ENCODE measurements at regions not wholly inside any gene's neighbourhood (a gene's known extent, or its start where the extent isn't known, plus 50 kb on each side); places are given as distances from the start of the nearest gene placed in this dataset.
"Not testable (repeated sequence)": the region's sequence is repeated elsewhere in the genome, so short reads cannot be mapped to it uniquely, and the experiment has no call there.

GRCh38 chr1:67530071-67530470 is 99.9 kb upstream of the SERBP1 start:
- no peak for DNase-seq

GRCh38 chr1:67532452-67533216 is 102.4 kb upstream of the SERBP1 start:
- DNase-seq, result peak; percentile 77

GRCh38 chr1:67534627-67535065 is 104.4 kb upstream of the SERBP1 start:
- no peak for DNase-seq

GRCh38 chr1:67535474-67535873 is 105.3 kb upstream of the SERBP1 start:
- DNase-seq, result peak; percentile 50

- peak; percentile 54 for DNase-seq
Measured at GRCh38 chr1:67536957-67537666, 106.9 kb upstream of the SERBP1 start.

- DNase-seq, result no peak
Measured at GRCh38 chr1:67537667-67538018, 107.4 kb upstream of the SERBP1 start.

GRCh38 chr1:67540025-67540732 is 110.0 kb upstream of the SERBP1 start:
- DNase-seq, result no peak

GRCh38 chr1:67540733-67541125 is 110.5 kb upstream of the SERBP1 start:
- peak; percentile 59 for DNase-seq

GRCh38 chr1:67542747-67543146 is 112.5 kb upstream of the SERBP1 start:
- DNase-seq, result no peak

- DNase-seq, result no peak
Measured at GRCh38 chr1:67544921-67545320, 114.7 kb upstream of the SERBP1 start.

- no peak for DNase-seq
Measured at GRCh38 chr1:67545364-67545763, 115.2 kb upstream of the SERBP1 start.

GRCh38 chr1:67551375-67551774 is 121.2 kb upstream of the SERBP1 start:
- no peak for DNase-seq

GRCh38 chr1:67552336-67552759 is 122.1 kb upstream of the SERBP1 start:
- DNase-seq, result no peak

GRCh38 chr1:67554204-67554603 is 124.0 kb upstream of the SERBP1 start:
- DNase-seq, result not testable (repeated sequence)

- DNase-seq, result no peak
Measured at GRCh38 chr1:67555461-67556296, 125.5 kb upstream of the SERBP1 start.

- DNase-seq, result no peak
Measured at GRCh38 chr1:67556297-67556900, 126.2 kb upstream of the SERBP1 start.

GRCh38 chr1:67557696-67558448 is 127.1 kb upstream of the GADD45A start:
- no peak for DNase-seq

- DNase-seq, result no peak
Measured at GRCh38 chr1:67558449-67559193, 126.4 kb upstream of the GADD45A start.

- no peak for DNase-seq
Measured at GRCh38 chr1:67559222-67559700, 125.7 kb upstream of the GADD45A start.

- no peak for DNase-seq
Measured at GRCh38 chr1:67560580-67561255, 124.3 kb upstream of the GADD45A start.
